ENCODE measurements at regions not wholly inside any gene's neighbourhood (a gene's known extent, or its start where the extent isn't known, plus 50 kb on each side); places are given as distances from the start of the nearest gene placed in this dataset.
"Not testable (repeated sequence)": the region's sequence is repeated elsewhere in the genome, so short reads cannot be mapped to it uniquely, and the experiment has no call there.

- no peak for DNase-seq
Observed at GRCh38 chr6:71642793-71643192, 243.6 kb upstream of the RIMS1 start.

DNA sequence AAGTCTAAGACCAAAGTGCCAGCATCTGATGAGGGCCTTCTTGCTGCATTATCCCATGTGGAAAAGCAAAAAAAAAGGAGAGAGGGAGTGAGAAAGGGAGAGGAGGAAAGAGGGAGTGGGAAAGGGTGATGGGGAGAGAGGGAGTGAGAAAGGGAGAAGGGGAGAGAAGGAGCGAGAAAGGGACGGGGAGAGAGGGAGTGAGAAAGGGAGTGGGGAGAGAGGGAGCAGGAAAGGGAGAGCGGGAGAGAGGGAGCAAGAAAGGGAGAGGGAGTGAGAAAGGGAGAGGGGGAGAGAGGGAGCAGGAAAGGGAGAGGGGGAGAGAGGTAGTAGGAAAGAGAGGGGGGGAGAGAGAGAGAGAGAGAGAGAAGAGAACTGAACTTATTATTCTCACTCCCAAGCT is 241.1 kb upstream of the RIMS1 start:
- DNase-seq = no peak

DNA sequence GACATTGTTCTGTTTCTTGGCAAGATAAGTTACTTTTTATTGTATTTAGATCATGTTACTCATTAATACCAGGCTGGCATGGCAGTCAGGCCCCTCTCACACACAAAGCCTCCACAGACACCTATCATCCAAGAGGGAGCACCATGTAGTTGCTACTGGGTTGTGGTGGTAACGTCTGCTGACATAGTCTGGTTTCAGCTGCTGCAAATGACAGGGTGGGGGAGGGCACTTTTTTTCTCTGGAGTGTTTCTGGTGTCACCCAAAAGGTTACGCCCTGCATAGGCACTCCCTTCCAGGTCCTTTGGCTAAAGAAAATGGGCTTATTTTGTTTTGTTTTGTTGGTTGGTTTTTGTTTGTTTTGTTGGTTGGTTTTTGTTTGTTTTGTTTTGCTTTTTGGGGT is 236.4 kb upstream of the RIMS1 start:
- peak; percentile 1 for DNase-seq

GRCh38 chr6:71651636-71652035 is 234.7 kb upstream of the RIMS1 start:
- DNase-seq = no peak

GRCh38 chr6:71656121-71656520 is 230.2 kb upstream of the RIMS1 start:
- DNase-seq = no peak

GRCh38 chr6:71665931-71666330 is 220.4 kb upstream of the RIMS1 start:
- no peak for DNase-seq

- no peak for DNase-seq
Observed at GRCh38 chr6:71672876-71673275, 213.5 kb upstream of the RIMS1 start.

DNA sequence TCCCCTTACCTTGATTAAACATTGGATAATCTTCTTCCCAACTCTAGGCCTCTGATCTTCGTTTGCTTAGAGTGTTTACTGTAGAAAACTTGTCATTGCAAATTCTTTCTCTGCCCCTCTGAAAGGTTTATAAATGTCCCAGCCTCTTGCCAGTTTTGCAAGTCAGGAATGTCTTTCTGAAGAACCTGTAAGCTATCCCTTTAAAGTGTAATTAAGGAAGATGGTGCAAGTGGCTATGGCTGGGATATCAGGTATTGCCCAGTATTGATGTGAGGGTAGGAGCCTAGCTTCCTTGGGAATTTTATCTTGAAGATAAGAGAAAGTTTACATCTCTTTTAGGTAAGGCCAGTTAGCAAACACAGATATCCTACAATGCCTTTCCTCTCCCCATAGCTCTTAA is 211.0 kb upstream of the RIMS1 start:
- DNase-seq = no peak

GRCh38 chr6:71676298-71676697 is 210.1 kb upstream of the RIMS1 start:
- DNase-seq = no peak

- DNase-seq = no peak
Observed at GRCh38 chr6:71678091-71678490, 208.3 kb upstream of the RIMS1 start.

DNA sequence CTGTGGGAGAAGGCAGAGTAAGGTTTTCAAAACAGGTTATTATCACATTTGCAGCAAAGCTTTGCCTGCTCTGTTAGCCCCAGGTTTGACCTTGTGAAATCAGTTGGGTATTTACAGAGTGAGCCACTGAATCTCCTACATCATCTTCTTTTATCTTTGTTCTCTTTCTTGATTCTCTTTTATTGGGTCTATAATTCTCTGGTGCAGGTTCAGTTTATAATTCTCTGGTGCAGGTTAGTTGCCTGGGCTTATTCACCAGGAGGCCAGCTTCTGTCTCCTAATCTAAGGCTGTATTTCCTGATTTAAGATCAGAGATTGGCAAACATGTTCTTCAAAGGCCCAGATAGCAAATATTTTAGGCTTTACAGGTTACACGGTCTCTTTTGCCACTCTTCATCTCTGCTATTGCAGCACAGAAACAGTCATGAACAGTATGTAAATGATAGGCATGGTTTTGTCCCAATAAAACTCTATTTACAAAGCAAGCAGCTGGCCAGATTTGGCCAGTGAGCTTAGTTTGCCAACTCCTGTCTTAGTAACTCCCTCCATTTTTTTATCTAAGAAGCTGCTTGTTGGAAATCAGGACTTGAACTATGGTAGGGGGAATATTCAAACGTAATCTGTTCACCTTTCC is 205.0 kb upstream of the RIMS1 start:
- DNase-seq = no peak

DNA sequence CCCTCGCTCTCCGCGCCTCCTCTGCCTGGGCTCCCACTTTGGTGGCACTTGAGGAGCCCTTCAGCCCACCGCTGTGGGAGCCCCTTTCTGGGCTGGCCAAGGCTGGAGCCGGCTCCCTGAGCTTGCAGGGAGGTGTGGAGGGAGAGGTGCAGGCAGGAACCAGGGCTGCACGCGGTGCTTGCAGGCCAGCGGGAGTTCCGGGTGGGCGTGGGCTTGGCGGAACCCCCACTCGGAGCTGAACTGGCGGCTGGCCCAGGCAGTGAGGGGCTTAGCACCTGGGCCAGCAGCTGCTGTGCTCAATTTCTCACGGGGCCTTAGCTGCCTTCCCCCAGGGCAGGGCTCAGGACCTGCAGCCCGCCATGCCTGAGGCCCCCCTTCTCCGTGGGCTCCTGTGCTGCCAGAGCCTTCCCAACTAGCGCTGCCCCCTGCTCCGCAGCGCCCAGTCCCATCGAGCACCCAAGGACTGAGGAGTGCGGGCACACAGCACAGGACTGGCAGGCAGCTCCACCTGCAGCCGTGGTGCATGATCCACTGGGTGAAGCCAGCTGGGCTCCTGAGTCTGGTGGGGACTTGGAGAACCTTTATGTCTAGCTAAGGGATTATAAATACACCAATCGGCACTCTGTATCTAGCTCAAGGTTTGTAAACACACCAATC is 200.2 kb upstream of the RIMS1 start:
- DNase-seq = not testable (repeated sequence)

- DNase-seq = no peak
Observed at GRCh38 chr6:71698702-71699101, 187.6 kb upstream of the RIMS1 start.

DNA sequence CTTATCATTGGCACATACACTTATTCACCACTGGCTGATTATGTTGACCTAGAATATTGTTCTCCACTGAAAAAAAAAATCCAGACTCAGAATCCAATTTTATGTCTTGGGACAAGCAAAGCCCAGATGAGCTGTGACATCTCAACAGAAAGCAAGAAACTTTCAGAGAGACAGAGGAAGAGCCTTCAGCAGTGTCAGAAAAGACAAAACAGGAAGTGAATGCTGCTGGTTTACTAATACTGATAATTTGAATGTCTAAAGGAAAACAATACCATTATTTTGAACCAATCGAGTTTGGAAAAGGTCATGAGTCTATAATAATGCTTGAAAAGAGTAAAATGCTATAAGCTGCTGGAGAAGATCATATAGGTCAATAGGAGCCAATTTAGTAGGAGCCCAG is 179.8 kb upstream of the RIMS1 start:
- no peak for DNase-seq

- DNase-seq = no peak
Observed at GRCh38 chr6:71707059-71707458, 179.3 kb upstream of the RIMS1 start.

DNA sequence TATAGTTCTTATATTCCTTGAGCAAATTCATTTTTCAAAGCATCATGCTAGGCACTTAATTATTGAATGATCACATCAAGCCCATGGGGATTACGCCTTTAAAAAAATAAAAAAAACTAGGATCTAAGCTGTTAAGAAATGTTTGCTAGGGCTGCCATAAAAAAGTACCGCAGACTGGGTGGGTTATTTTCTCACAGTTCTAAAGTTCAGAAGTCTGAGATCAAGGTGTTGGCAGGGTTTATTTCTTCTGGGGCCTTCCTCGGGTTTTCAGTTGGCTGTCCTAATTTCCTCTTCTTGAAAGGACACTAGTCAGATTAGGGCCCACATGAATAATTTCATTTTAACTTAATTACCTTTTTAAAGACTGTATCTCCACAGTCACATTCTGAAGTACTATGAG is 165.6 kb upstream of the RIMS1 start:
- DNase-seq = no peak

DNA sequence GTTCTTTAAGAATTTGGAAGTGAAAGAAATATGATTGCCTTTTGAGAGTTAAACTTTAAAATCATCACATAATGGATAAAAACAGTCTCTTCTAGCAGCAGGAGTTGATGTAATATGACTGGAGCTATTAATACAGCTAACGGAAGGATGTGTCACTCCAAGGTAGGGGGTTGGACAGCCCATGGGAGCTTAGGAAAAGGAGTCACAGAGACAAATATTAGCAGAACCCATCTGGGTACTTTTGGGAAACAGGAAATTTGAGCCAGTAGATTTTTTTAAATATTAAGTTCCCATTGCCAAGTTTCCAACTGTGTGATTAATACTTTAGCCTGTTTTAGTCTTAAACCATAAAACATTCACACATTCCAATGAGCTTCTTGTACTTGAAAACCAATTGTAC is 164.7 kb upstream of the RIMS1 start:
- DNase-seq = no peak

DNA sequence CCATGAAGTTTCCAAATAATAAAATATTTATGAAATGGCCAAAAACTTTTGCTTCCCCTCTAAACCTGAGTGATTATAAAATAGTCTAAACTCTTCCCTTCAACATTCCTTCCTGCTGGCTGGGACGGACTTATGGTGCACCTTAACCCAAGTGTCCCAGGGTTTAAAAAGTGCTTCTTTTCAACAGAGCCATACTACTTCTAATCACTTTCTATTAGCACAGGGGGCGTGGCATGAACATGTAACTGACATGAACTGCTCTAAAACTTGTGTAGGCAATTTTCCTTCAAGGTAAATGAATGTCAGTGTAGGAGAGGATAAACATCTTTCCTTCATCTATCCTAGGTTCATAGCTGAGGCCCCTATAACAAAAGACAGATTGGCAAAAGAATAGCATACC is 163.6 kb upstream of the RIMS1 start:
- DNase-seq = no peak

GRCh38 chr6:71724456-71725125 is 161.8 kb upstream of the RIMS1 start:
- DNase-seq = no peak

DNA sequence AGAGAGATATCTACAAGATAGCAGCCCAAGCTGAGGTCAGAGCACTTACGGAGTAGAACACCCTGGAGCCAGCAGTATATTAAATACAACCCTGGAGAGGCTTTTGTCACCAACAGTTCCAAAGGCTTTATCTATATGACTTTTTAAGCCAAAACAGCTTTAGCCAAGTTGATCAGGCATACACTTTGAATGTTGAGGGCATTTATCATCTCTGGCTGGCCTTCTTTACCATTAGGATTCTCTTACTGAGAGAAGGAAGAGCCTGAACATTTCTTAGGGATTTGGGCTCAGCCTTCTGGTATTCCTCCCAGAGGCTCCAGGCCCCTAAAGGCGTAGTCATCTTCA is 161.3 kb upstream of the RIMS1 start:
- no peak for DNase-seq

- DNase-seq = no peak
Observed at GRCh38 chr6:71726121-71726520, 160.2 kb upstream of the RIMS1 start.

GRCh38 chr6:71727632-71728294 is 158.6 kb upstream of the RIMS1 start:
- no peak for DNase-seq

- no peak for DNase-seq
Observed at GRCh38 chr6:71730284-71730683, 156.1 kb upstream of the RIMS1 start.

Measured in NCI-H1105 (cell line).